Lower leg skin (tissue), 3 donors: ENCODE measurements at regions not wholly inside any gene's neighbourhood (a gene's known extent, or its start where the extent isn't known, plus 50 kb on each side); places are given as distances from the start of the nearest gene placed in this dataset.

Source experiments
- POLR2A ChIP-seq, 2 donors: fragments of 450-650 bp; IDR thresholded peaks; one replicate each; pipeline ENCODE4 v1.6.1; 2016 to 2017; ENCODE audit warnings: antibody characterized with exemption in 2 of 2, mild to moderate bottlenecking in 1 of 2, moderate library complexity in 1 of 2
- TF ChIP-seq, protein P1 (sequence below), 3 donors: fragments of 450-650 bp; IDR thresholded peaks; one replicate each; pipeline ENCODE4 v1.5.1; 2016; ENCODE audit warnings: antibody characterized with exemption in 3 of 3, mild to moderate bottlenecking in 3 of 3, moderate library complexity in 2 of 3

- TF ChIP-seq, protein P1, sequence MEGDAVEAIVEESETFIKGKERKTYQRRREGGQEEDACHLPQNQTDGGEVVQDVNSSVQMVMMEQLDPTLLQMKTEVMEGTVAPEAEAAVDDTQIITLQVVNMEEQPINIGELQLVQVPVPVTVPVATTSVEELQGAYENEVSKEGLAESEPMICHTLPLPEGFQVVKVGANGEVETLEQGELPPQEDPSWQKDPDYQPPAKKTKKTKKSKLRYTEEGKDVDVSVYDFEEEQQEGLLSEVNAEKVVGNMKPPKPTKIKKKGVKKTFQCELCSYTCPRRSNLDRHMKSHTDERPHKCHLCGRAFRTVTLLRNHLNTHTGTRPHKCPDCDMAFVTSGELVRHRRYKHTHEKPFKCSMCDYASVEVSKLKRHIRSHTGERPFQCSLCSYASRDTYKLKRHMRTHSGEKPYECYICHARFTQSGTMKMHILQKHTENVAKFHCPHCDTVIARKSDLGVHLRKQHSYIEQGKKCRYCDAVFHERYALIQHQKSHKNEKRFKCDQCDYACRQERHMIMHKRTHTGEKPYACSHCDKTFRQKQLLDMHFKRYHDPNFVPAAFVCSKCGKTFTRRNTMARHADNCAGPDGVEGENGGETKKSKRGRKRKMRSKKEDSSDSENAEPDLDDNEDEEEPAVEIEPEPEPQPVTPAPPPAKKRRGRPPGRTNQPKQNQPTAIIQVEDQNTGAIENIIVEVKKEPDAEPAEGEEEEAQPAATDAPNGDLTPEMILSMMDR (IDR thresholded peaks at IDR 0.05): no peak
- no peak for TF ChIP-seq POLR2A (IDR thresholded peaks at IDR 0.05)
These were observed 57.7 kb upstream of the CTNNB1 start for GRCh38 chr3:41141433-41142167.
